ENCODE measurements at regions not wholly inside any gene's neighbourhood (a gene's known extent, or its start where the extent isn't known, plus 50 kb on each side); places are given as distances from the start of the nearest gene placed in this dataset.

DNA sequence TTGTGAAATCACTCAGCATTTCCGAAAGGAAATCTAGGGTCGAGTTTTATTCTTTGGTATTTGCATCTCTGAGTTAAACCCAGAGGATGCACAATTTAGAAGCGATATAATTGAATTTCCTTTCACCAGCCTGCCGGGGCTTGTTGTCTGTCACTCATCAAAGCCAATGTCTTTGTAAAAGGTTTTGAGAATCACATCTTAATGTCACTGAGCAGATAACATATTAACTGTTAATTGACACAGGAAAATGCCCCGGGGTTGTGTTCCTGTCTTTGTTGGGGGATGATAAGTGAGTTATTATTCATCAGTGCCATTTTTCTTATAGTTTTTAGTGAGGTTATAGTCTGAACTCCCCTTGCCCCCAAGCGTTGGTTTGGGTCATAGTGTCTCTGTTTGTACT, 73.4 kb downstream of the DUSP6 start:
- no peak overlapping the region for H3K9ac ChIP-seq
- peak; percentile 65 for DNase-seq
- no peak overlapping the region for H3K4me3 ChIP-seq (ENCODE audit: low read depth in 2 of 2, low read length in 1 of 2)
- peak overlapping the region in 1 of 2 experiments; percentile 100; a peak in 2 of 4 replicates for H3K27ac ChIP-seq (ENCODE audit: low read depth in 2 of 2, low read length in 1 of 2)
- 17% methylated on average over 6 of the region's 6 CpGs for WGBS (ENCODE audit: low lambda C conversion rate)
- H3K4me1 ChIP-seq (ENCODE audit: control insufficient read depth in 1 of 2, insufficient read depth in 2 of 2, low read depth in 1 of 2, low read length in 1 of 2) = peaks cover 22 to 24% of the 10 kb centered on the region in 2 experiments; a peak in 3 of 4 replicates
- no peaks in the 10 kb centered on the region for H3F3A ChIP-seq (replicated peaks; ENCODE audit: insufficient read depth)
- no peaks in the 10 kb centered on the region for H3K9me3 ChIP-seq
- no peaks in the 10 kb centered on the region for H4K20me1 ChIP-seq (ENCODE audit: insufficient read depth)
- CTCF ChIA-PET = interaction anchor here (0.7 to 1.6 kb wide), 7 partner anchors 14 to 232 kb away, joined by 3 to 7 read pairs (median 4); partner anchors contain the start of gene DUSP6
- H3K79me2 ChIP-seq (ENCODE audit: insufficient read depth) = no peaks in the 10 kb centered on the region
- no peaks in the 10 kb centered on the region for H3K27me3 ChIP-seq (ENCODE audit: insufficient read depth)
- POLR2A ChIA-PET = interaction anchor here (0.6 to 1.3 kb wide), 5 partner anchors 31 to 74 kb away, joined by 3 to 9 read pairs (median 5); partner anchors contain the start of gene DUSP6
- H3K36me3 ChIP-seq (replicated peaks in 1 of 2; ENCODE audit: control insufficient read depth in 1 of 2, insufficient read depth in 2 of 2, low read length in 1 of 2) = no peaks in the 10 kb centered on the region
- no peak overlapping the region for H3K4me2 ChIP-seq
- 0 out of 2 replicates have a peak overlapping the region, but pooled peaks have one; percentile 9 for H2AFZ ChIP-seq (ENCODE audit: low read depth)
- no peaks in the 10 kb centered on the region for H3K9me2 ChIP-seq
- TF ChIP-seq GATA2 (CRISPR knock-in tag; IDR thresholded peaks at IDR 0.05) = peak; percentile 96
- TF ChIP-seq, protein P1, sequence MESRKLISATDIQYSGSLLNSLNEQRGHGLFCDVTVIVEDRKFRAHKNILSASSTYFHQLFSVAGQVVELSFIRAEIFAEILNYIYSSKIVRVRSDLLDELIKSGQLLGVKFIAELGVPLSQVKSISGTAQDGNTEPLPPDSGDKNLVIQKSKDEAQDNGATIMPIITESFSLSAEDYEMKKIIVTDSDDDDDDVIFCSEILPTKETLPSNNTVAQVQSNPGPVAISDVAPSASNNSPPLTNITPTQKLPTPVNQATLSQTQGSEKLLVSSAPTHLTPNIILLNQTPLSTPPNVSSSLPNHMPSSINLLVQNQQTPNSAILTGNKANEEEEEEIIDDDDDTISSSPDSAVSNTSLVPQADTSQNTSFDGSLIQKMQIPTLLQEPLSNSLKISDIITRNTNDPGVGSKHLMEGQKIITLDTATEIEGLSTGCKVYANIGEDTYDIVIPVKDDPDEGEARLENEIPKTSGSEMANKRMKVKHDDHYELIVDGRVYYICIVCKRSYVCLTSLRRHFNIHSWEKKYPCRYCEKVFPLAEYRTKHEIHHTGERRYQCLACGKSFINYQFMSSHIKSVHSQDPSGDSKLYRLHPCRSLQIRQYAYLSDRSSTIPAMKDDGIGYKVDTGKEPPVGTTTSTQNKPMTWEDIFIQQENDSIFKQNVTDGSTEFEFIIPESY (IDR thresholded peaks at IDR 0.05; ENCODE audit: borderline replicate concordance, low read depth) = no peak
- no peak for TF ChIP-seq FOSL2 (IDR thresholded peaks at IDR 0.05; ENCODE audit: borderline replicate concordance, low read depth)
- peak; percentile 87 for TF ChIP-seq CHD2 (IDR thresholded peaks at IDR 0.05; ENCODE audit: low read length, partially characterized antibody)
- no peak for TF ChIP-seq ELF1 (IDR thresholded peaks at IDR 0.05)
- TF ChIP-seq NRF1 (IDR thresholded peaks at IDR 0.05; ENCODE audit: low read depth, low read length) = no peak
- TF ChIP-seq TAF1 (IDR thresholded peaks at IDR 0.05; ENCODE audit: borderline replicate concordance, low read depth, low read length) = no peak
- TF ChIP-seq TCF12 (IDR thresholded peaks at IDR 0.05) = peak; percentile 70
- TF ChIP-seq TEAD4 (IDR thresholded peaks at IDR 0.05; ENCODE audit: borderline replicate concordance, insufficient read depth) = no peak; the same call in 1 of the 2 replicates
- no peak for TF ChIP-seq GABPA (IDR thresholded peaks at IDR 0.05; ENCODE audit: low read depth)
- TF ChIP-seq, protein P2, sequence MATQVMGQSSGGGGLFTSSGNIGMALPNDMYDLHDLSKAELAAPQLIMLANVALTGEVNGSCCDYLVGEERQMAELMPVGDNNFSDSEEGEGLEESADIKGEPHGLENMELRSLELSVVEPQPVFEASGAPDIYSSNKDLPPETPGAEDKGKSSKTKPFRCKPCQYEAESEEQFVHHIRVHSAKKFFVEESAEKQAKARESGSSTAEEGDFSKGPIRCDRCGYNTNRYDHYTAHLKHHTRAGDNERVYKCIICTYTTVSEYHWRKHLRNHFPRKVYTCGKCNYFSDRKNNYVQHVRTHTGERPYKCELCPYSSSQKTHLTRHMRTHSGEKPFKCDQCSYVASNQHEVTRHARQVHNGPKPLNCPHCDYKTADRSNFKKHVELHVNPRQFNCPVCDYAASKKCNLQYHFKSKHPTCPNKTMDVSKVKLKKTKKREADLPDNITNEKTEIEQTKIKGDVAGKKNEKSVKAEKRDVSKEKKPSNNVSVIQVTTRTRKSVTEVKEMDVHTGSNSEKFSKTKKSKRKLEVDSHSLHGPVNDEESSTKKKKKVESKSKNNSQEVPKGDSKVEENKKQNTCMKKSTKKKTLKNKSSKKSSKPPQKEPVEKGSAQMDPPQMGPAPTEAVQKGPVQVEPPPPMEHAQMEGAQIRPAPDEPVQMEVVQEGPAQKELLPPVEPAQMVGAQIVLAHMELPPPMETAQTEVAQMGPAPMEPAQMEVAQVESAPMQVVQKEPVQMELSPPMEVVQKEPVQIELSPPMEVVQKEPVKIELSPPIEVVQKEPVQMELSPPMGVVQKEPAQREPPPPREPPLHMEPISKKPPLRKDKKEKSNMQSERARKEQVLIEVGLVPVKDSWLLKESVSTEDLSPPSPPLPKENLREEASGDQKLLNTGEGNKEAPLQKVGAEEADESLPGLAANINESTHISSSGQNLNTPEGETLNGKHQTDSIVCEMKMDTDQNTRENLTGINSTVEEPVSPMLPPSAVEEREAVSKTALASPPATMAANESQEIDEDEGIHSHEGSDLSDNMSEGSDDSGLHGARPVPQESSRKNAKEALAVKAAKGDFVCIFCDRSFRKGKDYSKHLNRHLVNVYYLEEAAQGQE (IDR thresholded peaks at IDR 0.05; ENCODE audit: low read depth, low read length) = no peak
- TF ChIP-seq, protein P3, sequence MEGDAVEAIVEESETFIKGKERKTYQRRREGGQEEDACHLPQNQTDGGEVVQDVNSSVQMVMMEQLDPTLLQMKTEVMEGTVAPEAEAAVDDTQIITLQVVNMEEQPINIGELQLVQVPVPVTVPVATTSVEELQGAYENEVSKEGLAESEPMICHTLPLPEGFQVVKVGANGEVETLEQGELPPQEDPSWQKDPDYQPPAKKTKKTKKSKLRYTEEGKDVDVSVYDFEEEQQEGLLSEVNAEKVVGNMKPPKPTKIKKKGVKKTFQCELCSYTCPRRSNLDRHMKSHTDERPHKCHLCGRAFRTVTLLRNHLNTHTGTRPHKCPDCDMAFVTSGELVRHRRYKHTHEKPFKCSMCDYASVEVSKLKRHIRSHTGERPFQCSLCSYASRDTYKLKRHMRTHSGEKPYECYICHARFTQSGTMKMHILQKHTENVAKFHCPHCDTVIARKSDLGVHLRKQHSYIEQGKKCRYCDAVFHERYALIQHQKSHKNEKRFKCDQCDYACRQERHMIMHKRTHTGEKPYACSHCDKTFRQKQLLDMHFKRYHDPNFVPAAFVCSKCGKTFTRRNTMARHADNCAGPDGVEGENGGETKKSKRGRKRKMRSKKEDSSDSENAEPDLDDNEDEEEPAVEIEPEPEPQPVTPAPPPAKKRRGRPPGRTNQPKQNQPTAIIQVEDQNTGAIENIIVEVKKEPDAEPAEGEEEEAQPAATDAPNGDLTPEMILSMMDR (IDR thresholded peaks at IDR 0.05) = no peak
- TF ChIP-seq EP300 (IDR thresholded peaks at IDR 0.05; ENCODE audit: borderline replicate concordance in 1 of 2, low read depth in 1 of 2, low read length in 1 of 2) = peak; percentile 26 to 99; a peak in 3 of 4 replicates
- TF ChIP-seq YY1 (IDR thresholded peaks at IDR 0.05; ENCODE audit: low read depth) = no peak
- peak; percentile 57 for TF ChIP-seq POLR2AphosphoS5 (IDR thresholded peaks at IDR 0.05; ENCODE audit: low read depth, low read length)
- TF ChIP-seq, protein P4, sequence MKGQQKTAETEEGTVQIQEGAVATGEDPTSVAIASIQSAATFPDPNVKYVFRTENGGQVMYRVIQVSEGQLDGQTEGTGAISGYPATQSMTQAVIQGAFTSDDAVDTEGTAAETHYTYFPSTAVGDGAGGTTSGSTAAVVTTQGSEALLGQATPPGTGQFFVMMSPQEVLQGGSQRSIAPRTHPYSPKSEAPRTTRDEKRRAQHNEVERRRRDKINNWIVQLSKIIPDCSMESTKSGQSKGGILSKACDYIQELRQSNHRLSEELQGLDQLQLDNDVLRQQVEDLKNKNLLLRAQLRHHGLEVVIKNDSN (IDR thresholded peaks at IDR 0.05; ENCODE audit: borderline replicate concordance, low read depth) = no peak
- TF ChIP-seq MXI1 (IDR thresholded peaks at IDR 0.05; ENCODE audit: low read depth, low read length) = 0 out of 2 replicates have a peak, but pooled peaks have one; percentile 60
- TF ChIP-seq FOXJ3 (CRISPR knock-in tag; IDR thresholded peaks at IDR 0.05) = peak; percentile 93
- peak; percentile 51 for TF ChIP-seq RAD21 (IDR thresholded peaks at IDR 0.05; ENCODE audit: low read length)
- TF ChIP-seq, protein P5, sequence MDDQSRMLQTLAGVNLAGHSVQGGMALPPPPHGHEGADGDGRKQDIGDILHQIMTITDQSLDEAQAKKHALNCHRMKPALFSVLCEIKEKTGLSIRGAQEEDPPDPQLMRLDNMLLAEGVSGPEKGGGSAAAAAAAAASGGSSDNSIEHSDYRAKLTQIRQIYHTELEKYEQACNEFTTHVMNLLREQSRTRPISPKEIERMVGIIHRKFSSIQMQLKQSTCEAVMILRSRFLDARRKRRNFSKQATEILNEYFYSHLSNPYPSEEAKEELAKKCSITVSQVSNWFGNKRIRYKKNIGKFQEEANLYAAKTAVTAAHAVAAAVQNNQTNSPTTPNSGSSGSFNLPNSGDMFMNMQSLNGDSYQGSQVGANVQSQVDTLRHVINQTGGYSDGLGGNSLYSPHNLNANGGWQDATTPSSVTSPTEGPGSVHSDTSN (IDR thresholded peaks at IDR 0.05) = peak; percentile 33; the same call in 1 of the 2 replicates
- TF ChIP-seq RCOR1 (IDR thresholded peaks at IDR 0.05; ENCODE audit: low read length) = peak; percentile 96
- TF ChIP-seq, protein P6, sequence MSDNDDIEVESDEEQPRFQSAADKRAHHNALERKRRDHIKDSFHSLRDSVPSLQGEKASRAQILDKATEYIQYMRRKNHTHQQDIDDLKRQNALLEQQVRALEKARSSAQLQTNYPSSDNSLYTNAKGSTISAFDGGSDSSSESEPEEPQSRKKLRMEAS (IDR thresholded peaks at IDR 0.05; ENCODE audit: low read depth) = no peak
- no peak for TF ChIP-seq MEF2A (IDR thresholded peaks at IDR 0.05; ENCODE audit: borderline replicate concordance, low read depth)
- TF ChIP-seq JUND (IDR thresholded peaks at IDR 0.05) = peak; percentile 16; the same call in 1 of the 2 replicates
